HEK293 (cell line): ENCODE measurements at regions not wholly inside any gene's neighbourhood (a gene's known extent, or its start where the extent isn't known, plus 50 kb on each side); places are given as distances from the start of the nearest gene placed in this dataset.

Source experiments
- CTCF ChIA-PET: fragments of 350-600 bp; formaldehyde crosslinking; extraction: SDS; loops from one replicate; lab custom pipeline; 2021; ENCODE audit warnings: antibody characterized with exemption; lab: Yijun Ruan, JAX
- POLR2A ChIA-PET: fragments of 300-600 bp; formaldehyde crosslinking; extraction: SDS; loops from one replicate; lab custom pipeline; 2020; ENCODE audit warnings: antibody characterized with exemption, inconsistent platforms; lab: Yijun Ruan, JAX
- H3K27ac ChIP-seq: fragments of 200-500 bp; sonication (Bioruptor generic); 2 replicates; pipeline ENCODE4 v1.5.1; 2014; ENCODE audit warnings: low read depth, low read length, control low read depth, inconsistent platforms; ENCODE audit errors: extremely low read depth
- H3K36me3 ChIP-seq, 2 experiments: fragments of 200-500 bp in 1 of 2; sonication (Bioruptor generic) in 1 of 2; 1 replicate in 1 of 2; 2 replicates in 1 of 2; pipeline ENCODE4 v1.5.1; 2014 to 2017; ENCODE audit warnings: inconsistent platforms in 2 of 2, low read length in 2 of 2; ENCODE audit not compliant: control insufficient read depth in 2 of 2, insufficient read depth in 1 of 2
- H3K4me1 ChIP-seq: fragments of 200-500 bp; sonication (Bioruptor generic); 2 replicates; pipeline ENCODE4 v1.5.1; 2014; ENCODE audit warnings: mild to moderate bottlenecking, low read length, inconsistent platforms; ENCODE audit not compliant: control insufficient read depth, insufficient read depth
- H3K4me3 ChIP-seq: 2 replicates; pipeline ENCODE4 v1.5.1; 2011; ENCODE audit warnings: low read depth, mild to moderate bottlenecking, control low read depth, low read length, moderate library complexity
- H3K9me3 ChIP-seq: fragments of 200-500 bp; sonication (Bioruptor generic); 2 replicates; pipeline ENCODE4 v1.5.1; 2014; ENCODE audit warnings: low read depth, low read length, inconsistent platforms; ENCODE audit not compliant: control insufficient read depth, insufficient read depth
- FEZF1 ChIP-seq: fragments of 450-650 bp; formaldehyde crosslinking; IDR thresholded peaks from 2 replicates; pipeline ENCODE4 v1.5.1; 2016; ENCODE audit warnings: missing biosample characterization, missing genetic modification characterization
- KLF16 ChIP-seq: fragments of 450-650 bp; formaldehyde crosslinking; IDR thresholded peaks from 2 replicates; pipeline ENCODE4 v1.5.1; 2017; ENCODE audit warnings: missing biosample characterization, missing genetic modification characterization
- KLF8 ChIP-seq: fragments of 450-650 bp; formaldehyde crosslinking; IDR thresholded peaks from 2 replicates; pipeline ENCODE4 v1.5.1; 2016; ENCODE audit warnings: missing biosample characterization, missing genetic modification characterization
- MYNN ChIP-seq: fragments of 450-650 bp; formaldehyde crosslinking; IDR thresholded peaks from 2 replicates; pipeline ENCODE4 v1.5.1; 2016; ENCODE audit warnings: missing biosample characterization, missing genetic modification characterization, borderline replicate concordance
- SCRT2 ChIP-seq: fragments of 450-650 bp; formaldehyde crosslinking; IDR thresholded peaks from 2 replicates; pipeline ENCODE4 v1.5.1; 2016; ENCODE audit warnings: missing biosample characterization, missing genetic modification characterization
- TCF7L2 ChIP-seq: IDR thresholded peaks from 2 replicates; pipeline ENCODE4 v1.6.1; 2011; ENCODE audit warnings: low read depth, mild to moderate bottlenecking, inconsistent platforms, low read length, moderate library complexity, borderline replicate concordance
- ZBTB21 ChIP-seq: fragments of 450-650 bp; formaldehyde crosslinking; IDR thresholded peaks from 2 replicates; pipeline ENCODE4 v1.5.1; 2017; ENCODE audit warnings: missing biosample characterization, missing genetic modification characterization
- ZBTB48 ChIP-seq: fragments of 450-650 bp; formaldehyde crosslinking; IDR thresholded peaks from 2 replicates; pipeline ENCODE4 v1.5.1; 2016; ENCODE audit warnings: missing biosample characterization, missing genetic modification characterization
- ZNF146 ChIP-seq: fragments of 450-650 bp; formaldehyde crosslinking; IDR thresholded peaks from 2 replicates; pipeline ENCODE4 v1.5.1; 2016; ENCODE audit warnings: missing biosample characterization, missing genetic modification characterization
- ZNF350 ChIP-seq: fragments of 450-650 bp; formaldehyde crosslinking; IDR thresholded peaks from 2 replicates; pipeline ENCODE4 v1.5.0; 2017; ENCODE audit warnings: missing biosample characterization, mild to moderate bottlenecking, missing genetic modification characterization
- ZNF416 ChIP-seq: fragments of 450-650 bp; formaldehyde crosslinking; IDR thresholded peaks from 2 replicates; pipeline ENCODE4 v1.5.1; 2016; ENCODE audit warnings: missing biosample characterization, missing genetic modification characterization
- ZNF558 ChIP-seq: fragments of 450-650 bp; formaldehyde crosslinking; IDR thresholded peaks from 2 replicates; pipeline ENCODE4 v1.5.1; 2016; ENCODE audit warnings: missing biosample characterization, missing genetic modification characterization
- ZNF585B ChIP-seq: fragments of 450-650 bp; formaldehyde crosslinking; IDR thresholded peaks from 2 replicates; pipeline ENCODE4 v1.5.1; 2016; ENCODE audit warnings: missing biosample characterization, missing genetic modification characterization
- ZNF596 ChIP-seq: fragments of 450-650 bp; IDR thresholded peaks from 2 replicates; pipeline ENCODE4 v1.5.0; 2018; ENCODE audit warnings: missing biosample characterization, mild to moderate bottlenecking, missing genetic modification characterization, moderate library complexity
- ZNF629 ChIP-seq: fragments of 450-650 bp; formaldehyde crosslinking; IDR thresholded peaks from 2 replicates; pipeline ENCODE4 v1.5.1; 2017; ENCODE audit warnings: missing biosample characterization, missing genetic modification characterization
- ZNF791 ChIP-seq: fragments of 450-650 bp; formaldehyde crosslinking; IDR thresholded peaks from 2 replicates; pipeline ENCODE4 v1.5.1; 2016; ENCODE audit warnings: missing biosample characterization, missing genetic modification characterization
- ZSCAN16 ChIP-seq: fragments of 450-650 bp; formaldehyde crosslinking; IDR thresholded peaks from 2 replicates; pipeline ENCODE4 v1.5.1; 2016; ENCODE audit warnings: missing biosample characterization, missing genetic modification characterization
- TF ChIP-seq, protein P1 (sequence below): fragments of 450-650 bp; formaldehyde crosslinking; IDR thresholded peaks from 2 replicates; pipeline ENCODE4 v1.5.1; 2016; ENCODE audit warnings: missing biosample characterization, missing genetic modification characterization
- TF ChIP-seq, protein P2 (sequence below): fragments of 450-650 bp; formaldehyde crosslinking; IDR thresholded peaks from 2 replicates; pipeline ENCODE4 v1.5.1; 2016; ENCODE audit warnings: missing biosample characterization, missing genetic modification characterization
- TF ChIP-seq, protein P3 (sequence below): fragments of 450-650 bp; formaldehyde crosslinking; IDR thresholded peaks from 2 replicates; pipeline ENCODE4 v1.5.1; 2016; ENCODE audit warnings: missing biosample characterization, missing genetic modification characterization, borderline replicate concordance
- TF ChIP-seq, protein P4 (sequence below): fragments of 450-650 bp; formaldehyde crosslinking; IDR thresholded peaks from 2 replicates; pipeline ENCODE4 v1.5.1; 2016; ENCODE audit warnings: missing biosample characterization, missing genetic modification characterization, borderline replicate concordance

DNA sequence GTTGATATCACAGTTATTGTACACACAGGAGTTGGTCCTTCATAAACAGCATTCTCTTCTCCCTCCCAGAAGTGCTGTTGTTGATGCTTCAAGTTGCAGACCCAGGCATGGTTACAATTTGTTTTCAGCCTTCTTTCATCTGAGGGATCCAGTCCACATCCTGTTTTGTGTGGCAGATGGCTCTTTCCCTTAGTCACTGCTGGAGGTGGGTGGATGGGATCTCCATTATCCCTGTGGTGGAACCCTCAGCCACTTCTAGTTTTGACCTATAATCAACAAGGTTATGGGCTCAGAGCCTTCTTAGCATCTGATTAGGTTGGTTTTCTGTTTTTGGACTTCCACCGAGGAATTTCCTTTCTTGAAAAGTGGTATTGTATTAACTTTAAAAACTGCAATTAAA, 214.2 kb downstream of the SH2D4B start:
- Histone ChIP-seq H3K36me3 (no peaks in the 10 kb centered on the region), H3K9me3 (no peaks in the 10 kb centered on the region), H3K4me1 (no peaks in the 10 kb centered on the region), H3K27ac (no peak overlapping the region), H3K4me3 (no peak overlapping the region)
- TF ChIP-seq, protein P1, sequence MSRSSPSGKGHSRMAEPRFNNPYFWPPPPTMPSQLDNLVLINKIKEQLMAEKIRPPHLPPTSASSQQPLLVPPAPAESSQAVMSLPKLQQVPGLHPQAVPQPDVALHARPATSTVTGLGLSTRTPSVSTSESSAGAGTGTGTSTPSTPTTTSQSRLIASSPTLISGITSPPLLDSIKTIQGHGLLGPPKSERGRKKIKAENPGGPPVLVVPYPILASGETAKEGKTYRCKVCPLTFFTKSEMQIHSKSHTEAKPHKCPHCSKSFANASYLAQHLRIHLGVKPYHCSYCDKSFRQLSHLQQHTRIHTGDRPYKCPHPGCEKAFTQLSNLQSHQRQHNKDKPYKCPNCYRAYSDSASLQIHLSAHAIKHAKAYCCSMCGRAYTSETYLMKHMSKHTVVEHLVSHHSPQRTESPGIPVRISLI (tag by site-specific recombination), result no peak
- no peak for TF ChIP-seq KLF16
- no peak for TF ChIP-seq SCRT2 (tag by site-specific recombination)
- TF ChIP-seq ZNF791 (tag by site-specific recombination), result no peak
- TF ChIP-seq ZNF596 (tag by site-specific recombination), result no peak
- TF ChIP-seq MYNN (tag by site-specific recombination), result no peak
- no peak for TF ChIP-seq ZBTB48
- no peak for TF ChIP-seq ZNF558 (tag by site-specific recombination)
- no peak for TF ChIP-seq KLF8 (tag by site-specific recombination)
- TF ChIP-seq TCF7L2, result no peak
- TF ChIP-seq, protein P2, sequence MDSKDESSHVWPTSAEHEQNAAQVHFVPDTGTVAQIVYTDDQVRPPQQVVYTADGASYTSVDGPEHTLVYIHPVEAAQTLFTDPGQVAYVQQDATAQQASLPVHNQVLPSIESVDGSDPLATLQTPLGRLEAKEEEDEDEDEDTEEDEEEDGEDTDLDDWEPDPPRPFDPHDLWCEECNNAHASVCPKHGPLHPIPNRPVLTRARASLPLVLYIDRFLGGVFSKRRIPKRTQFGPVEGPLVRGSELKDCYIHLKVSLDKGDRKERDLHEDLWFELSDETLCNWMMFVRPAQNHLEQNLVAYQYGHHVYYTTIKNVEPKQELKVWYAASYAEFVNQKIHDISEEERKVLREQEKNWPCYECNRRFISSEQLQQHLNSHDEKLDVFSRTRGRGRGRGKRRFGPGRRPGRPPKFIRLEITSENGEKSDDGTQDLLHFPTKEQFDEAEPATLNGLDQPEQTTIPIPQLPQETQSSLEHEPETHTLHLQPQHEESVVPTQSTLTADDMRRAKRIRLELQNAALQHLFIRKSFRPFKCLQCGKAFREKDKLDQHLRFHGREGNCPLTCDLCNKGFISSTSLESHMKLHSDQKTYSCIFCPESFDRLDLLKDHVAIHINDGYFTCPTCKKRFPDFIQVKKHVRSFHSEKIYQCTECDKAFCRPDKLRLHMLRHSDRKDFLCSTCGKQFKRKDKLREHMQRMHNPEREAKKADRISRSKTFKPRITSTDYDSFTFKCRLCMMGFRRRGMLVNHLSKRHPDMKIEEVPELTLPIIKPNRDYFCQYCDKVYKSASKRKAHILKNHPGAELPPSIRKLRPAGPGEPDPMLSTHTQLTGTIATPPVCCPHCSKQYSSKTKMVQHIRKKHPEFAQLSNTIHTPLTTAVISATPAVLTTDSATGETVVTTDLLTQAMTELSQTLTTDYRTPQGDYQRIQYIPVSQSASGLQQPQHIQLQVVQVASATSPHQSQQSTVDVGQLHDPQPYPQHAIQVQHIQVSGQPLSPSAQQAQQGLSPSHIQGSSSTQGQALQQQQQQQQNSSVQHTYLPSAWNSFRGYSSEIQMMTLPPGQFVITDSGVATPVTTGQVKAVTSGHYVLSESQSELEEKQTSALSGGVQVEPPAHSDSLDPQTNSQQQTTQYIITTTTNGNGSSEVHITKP (tag by site-specific recombination), result no peak
- no peak for TF ChIP-seq ZNF146 (tag by site-specific recombination)
- TF ChIP-seq ZNF629 (tag by site-specific recombination), result no peak
- TF ChIP-seq, protein P3, sequence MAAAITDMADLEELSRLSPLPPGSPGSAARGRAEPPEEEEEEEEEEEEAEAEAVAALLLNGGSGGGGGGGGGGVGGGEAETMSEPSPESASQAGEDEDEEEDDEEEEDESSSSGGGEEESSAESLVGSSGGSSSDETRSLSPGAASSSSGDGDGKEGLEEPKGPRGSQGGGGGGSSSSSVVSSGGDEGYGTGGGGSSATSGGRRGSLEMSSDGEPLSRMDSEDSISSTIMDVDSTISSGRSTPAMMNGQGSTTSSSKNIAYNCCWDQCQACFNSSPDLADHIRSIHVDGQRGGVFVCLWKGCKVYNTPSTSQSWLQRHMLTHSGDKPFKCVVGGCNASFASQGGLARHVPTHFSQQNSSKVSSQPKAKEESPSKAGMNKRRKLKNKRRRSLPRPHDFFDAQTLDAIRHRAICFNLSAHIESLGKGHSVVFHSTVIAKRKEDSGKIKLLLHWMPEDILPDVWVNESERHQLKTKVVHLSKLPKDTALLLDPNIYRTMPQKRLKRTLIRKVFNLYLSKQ (tag by site-specific recombination), result no peak
- TF ChIP-seq ZNF416 (tag by site-specific recombination), result no peak
- ChIA-PET POLR2A (no interaction called here), CTCF (no interaction called here)

DNA sequence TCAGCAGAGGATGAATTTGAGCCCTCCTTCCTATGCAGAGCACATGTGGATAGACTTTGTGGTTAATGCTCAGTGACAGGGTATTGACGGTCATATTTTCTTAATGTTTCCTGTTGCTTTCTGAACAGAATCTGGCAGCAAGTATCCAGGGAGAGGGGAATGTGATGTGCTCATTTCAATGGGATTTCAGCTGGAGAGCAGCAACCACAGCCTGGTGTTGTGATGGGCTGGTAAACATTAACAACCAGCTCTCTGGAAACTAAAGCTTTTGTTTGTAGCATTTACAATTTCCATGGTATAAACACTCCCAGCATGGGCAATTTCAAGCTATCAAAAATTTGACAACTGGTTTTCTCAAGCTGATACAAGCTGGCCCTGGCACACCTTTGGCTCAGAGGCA, 215.9 kb downstream of the SH2D4B start:
- Histone ChIP-seq H3K4me1 (no peaks in the 10 kb centered on the region), H3K9me3 (no peaks in the 10 kb centered on the region), H3K4me3 (no peak overlapping the region), H3K27ac (no peak overlapping the region), H3K36me3 (no peaks in the 10 kb centered on the region)
- CTCF ChIA-PET, result interaction anchor here (1.4 kb wide), 1 partner anchor 91 kb away, joined by 3 read pairs; no protein-coding TSS in a partner anchor
- POLR2A ChIA-PET, result no interaction called here
- TF ChIP-seq, protein P4, sequence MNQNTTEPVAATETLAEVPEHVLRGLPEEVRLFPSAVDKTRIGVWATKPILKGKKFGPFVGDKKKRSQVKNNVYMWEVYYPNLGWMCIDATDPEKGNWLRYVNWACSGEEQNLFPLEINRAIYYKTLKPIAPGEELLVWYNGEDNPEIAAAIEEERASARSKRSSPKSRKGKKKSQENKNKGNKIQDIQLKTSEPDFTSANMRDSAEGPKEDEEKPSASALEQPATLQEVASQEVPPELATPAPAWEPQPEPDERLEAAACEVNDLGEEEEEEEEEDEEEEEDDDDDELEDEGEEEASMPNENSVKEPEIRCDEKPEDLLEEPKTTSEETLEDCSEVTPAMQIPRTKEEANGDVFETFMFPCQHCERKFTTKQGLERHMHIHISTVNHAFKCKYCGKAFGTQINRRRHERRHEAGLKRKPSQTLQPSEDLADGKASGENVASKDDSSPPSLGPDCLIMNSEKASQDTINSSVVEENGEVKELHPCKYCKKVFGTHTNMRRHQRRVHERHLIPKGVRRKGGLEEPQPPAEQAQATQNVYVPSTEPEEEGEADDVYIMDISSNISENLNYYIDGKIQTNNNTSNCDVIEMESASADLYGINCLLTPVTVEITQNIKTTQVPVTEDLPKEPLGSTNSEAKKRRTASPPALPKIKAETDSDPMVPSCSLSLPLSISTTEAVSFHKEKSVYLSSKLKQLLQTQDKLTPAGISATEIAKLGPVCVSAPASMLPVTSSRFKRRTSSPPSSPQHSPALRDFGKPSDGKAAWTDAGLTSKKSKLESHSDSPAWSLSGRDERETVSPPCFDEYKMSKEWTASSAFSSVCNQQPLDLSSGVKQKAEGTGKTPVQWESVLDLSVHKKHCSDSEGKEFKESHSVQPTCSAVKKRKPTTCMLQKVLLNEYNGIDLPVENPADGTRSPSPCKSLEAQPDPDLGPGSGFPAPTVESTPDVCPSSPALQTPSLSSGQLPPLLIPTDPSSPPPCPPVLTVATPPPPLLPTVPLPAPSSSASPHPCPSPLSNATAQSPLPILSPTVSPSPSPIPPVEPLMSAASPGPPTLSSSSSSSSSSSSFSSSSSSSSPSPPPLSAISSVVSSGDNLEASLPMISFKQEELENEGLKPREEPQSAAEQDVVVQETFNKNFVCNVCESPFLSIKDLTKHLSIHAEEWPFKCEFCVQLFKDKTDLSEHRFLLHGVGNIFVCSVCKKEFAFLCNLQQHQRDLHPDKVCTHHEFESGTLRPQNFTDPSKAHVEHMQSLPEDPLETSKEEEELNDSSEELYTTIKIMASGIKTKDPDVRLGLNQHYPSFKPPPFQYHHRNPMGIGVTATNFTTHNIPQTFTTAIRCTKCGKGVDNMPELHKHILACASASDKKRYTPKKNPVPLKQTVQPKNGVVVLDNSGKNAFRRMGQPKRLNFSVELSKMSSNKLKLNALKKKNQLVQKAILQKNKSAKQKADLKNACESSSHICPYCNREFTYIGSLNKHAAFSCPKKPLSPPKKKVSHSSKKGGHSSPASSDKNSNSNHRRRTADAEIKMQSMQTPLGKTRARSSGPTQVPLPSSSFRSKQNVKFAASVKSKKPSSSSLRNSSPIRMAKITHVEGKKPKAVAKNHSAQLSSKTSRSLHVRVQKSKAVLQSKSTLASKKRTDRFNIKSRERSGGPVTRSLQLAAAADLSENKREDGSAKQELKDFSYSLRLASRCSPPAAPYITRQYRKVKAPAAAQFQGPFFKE (tag by site-specific recombination), result no peak
- TF ChIP-seq FEZF1 (tag by site-specific recombination) (no peak), ZNF350 (no peak), ZSCAN16 (tag by site-specific recombination) (no peak), ZBTB21 (no peak), ZNF585B (tag by site-specific recombination) (no peak)
